ENCODE measurements at regions not wholly inside any gene's neighbourhood (a gene's known extent, or its start where the extent isn't known, plus 50 kb on each side); places are given as distances from the start of the nearest gene placed in this dataset.
"Not testable (repeated sequence)": the region's sequence is repeated elsewhere in the genome, so short reads cannot be mapped to it uniquely, and the experiment has no call there.

DNA sequence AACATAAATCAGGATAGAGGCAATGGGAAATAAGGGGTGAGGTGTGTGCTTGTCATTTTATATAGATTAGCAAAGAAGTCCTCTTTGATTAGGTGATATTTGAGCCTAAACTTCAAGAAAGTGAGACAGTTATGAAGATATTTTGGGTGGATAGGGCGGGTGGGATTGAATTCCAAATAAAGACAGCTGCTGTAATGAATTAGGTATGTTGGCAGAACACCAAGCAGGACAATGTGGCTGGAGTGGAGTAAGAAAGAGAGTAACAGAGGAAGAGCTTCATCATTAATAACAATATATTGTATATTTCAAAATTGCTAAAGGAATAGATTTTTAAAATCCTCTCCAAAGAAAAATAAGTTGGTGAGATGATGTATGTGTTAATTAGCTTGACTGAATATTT is 91.0 kb upstream of the CENPE start:
- no peak for DNase-seq (ENCODE audit: extremely low spot score)
- ChIA-PET CTCF (no interaction called here), POLR2A (no interaction called here)
- TF ChIP-seq, protein P1, sequence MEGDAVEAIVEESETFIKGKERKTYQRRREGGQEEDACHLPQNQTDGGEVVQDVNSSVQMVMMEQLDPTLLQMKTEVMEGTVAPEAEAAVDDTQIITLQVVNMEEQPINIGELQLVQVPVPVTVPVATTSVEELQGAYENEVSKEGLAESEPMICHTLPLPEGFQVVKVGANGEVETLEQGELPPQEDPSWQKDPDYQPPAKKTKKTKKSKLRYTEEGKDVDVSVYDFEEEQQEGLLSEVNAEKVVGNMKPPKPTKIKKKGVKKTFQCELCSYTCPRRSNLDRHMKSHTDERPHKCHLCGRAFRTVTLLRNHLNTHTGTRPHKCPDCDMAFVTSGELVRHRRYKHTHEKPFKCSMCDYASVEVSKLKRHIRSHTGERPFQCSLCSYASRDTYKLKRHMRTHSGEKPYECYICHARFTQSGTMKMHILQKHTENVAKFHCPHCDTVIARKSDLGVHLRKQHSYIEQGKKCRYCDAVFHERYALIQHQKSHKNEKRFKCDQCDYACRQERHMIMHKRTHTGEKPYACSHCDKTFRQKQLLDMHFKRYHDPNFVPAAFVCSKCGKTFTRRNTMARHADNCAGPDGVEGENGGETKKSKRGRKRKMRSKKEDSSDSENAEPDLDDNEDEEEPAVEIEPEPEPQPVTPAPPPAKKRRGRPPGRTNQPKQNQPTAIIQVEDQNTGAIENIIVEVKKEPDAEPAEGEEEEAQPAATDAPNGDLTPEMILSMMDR (IDR thresholded peaks at IDR 0.05; ENCODE audit: control extremely low read depth, extremely low read depth, low read depth, missing control alignments), result no peak

DNA sequence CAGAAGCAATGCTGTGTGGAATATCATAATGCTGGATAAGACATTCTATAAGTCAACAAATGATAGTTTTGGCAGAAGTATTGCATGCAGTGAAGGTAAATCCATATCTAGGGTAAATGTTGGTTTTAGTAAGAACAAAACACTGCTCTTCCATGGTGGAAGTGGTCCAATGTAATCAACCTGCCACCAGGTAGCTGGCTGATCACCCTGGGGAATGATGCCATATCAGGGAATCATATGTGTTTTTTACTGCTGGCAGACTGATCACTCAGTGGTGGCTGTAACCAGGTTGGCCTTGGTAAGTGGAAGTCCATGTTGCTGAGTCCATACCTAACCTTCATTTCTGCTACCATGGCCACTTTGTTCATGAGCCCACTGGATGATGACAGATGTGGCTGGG is 74.0 kb upstream of the CENPE start:
- CTCF ChIA-PET, result no interaction called here
- no peak for DNase-seq (ENCODE audit: extremely low spot score)
- TF ChIP-seq, protein P1 (IDR thresholded peaks at IDR 0.05; ENCODE audit: control extremely low read depth, extremely low read depth, low read depth, missing control alignments), result no peak
- POLR2A ChIA-PET, result no interaction called here

DNA sequence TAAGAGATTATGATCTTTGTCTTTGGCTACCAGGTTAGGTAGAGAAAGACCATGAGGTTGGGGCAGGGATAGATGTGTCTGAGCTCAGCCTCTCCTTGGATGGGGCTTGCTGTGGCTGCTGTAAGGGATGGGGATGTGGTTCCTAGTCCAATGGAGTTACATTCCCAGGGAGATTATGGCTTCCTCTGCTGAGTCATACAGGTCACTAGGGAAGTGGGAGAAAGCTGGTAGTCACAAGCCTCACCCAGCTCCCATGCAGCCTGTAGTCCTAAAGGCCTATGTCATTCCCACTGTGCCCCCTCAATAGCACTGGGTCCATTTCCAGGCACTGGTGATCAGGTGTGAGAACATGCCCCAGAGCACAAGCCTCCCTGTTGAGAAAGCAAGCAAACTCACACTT is 70.6 kb upstream of the CENPE start:
- ChIA-PET CTCF (no interaction called here), POLR2A (no interaction called here)
- no peak for DNase-seq (ENCODE audit: extremely low spot score)
- TF ChIP-seq, protein P1 (IDR thresholded peaks at IDR 0.05; ENCODE audit: control extremely low read depth, extremely low read depth, low read depth, missing control alignments), result no peak

DNA sequence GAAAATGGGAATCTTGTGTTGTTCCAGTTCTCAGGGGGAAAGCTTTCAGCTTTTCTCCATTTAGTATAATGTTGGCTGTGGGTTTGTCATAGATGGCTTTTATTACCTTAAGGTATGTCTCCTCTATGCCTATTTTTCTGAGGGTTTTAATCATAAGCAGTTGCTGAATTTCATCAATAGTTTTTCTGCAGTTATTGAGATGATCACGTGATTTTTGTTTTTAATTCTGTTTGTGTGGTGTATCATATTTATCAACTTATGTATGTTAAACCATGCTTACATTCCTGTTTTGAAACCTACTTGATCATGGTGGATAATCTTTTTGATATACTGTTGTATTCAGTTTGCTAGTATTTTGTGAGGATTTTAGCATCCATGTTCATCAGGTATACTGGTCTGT is 66.8 kb upstream of the CENPE start:
- ChIA-PET POLR2A (no interaction called here), CTCF (no interaction called here)
- TF ChIP-seq, protein P1 (IDR thresholded peaks at IDR 0.05; ENCODE audit: control extremely low read depth, extremely low read depth, low read depth, missing control alignments), result no peak
- DNase-seq (ENCODE audit: extremely low spot score), result no peak

DNA sequence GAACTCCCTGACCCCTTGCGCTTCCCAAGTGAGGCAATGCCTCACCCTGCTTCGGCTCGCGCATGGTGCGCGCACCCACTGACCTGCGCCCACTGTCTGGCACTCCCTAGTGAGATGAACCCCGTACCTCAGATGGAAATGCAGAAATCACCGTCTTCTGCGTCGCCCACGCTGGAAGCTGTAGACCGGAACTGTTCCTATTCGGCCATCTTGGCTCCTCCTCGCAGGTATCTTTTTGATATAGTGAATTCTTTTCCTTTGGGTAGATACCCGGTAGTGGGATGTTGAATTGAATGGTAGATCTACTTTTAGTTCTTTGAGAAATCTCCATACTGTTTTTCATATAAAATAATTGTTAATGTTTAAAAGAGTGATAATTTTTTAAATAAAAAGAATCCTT is 57.9 kb upstream of the CENPE start:
- DNase-seq (ENCODE audit: extremely low spot score); CTCF ChIA-PET; POLR2A ChIA-PET: not testable (repeated sequence)

Measured in GM10248 (cell line).